Testis (tissue), 2 donors: ENCODE measurements at regions not wholly inside any gene's neighbourhood (a gene's known extent, or its start where the extent isn't known, plus 50 kb on each side); places are given as distances from the start of the nearest gene placed in this dataset.

Experiments used
- DNase-seq: peaks from one replicate; pipeline ENCODE4 v3.0.0-alpha.2; 2019
- H3K27ac ChIP-seq, 2 donors: fragments of 200-600 bp; sonication (generic); one replicate each; pipeline ENCODE4 v1.5.1; 2019
- H3K27me3 ChIP-seq: fragments of 200-600 bp; sonication (generic); one replicate; pipeline ENCODE4 v1.5.1; 2019
- H3K36me3 ChIP-seq: fragments of 200-600 bp; sonication (generic); one replicate; pipeline ENCODE4 v1.5.1; 2017; ENCODE audit warnings: low read depth; ENCODE audit errors: missing control alignments
- H3K4me1 ChIP-seq: fragments of 200-600 bp; sonication (generic); one replicate; pipeline ENCODE4 v1.5.1; 2019
- H3K4me3 ChIP-seq, 2 donors: fragments of 200-600 bp; sonication (generic); one replicate each; pipeline ENCODE4 v1.5.1; 2017 to 2019
- H3K9me3 ChIP-seq: fragments of 200-600 bp; sonication (generic); one replicate; pipeline ENCODE4 v1.5.1; 2017
- POLR2A ChIP-seq: fragments of 450-650 bp; IDR thresholded peaks from one replicate; pipeline ENCODE4 v1.6.1; 2017; ENCODE audit warnings: antibody characterized with exemption, mild to moderate bottlenecking, moderate library complexity
- WGBS, 2 donors: methylation state at CpG; one replicate each; pipeline ENCODE4 v1.1.5; 2018; 5-methylcytosine and 5-hydroxymethylcytosine counted together
- intact Hi-C: fragments of 100-400 bp; cut with DNase I; formaldehyde crosslinking; loops from one replicate; pipeline ENCODE4 v1.15.1; 2023; ENCODE audit warnings: low total_unique reads
- TF ChIP-seq, protein P1 (sequence below), 3 experiments: fragments of 450-650 bp in 2 of 3; fragments of 200-600 bp in 1 of 3; sonication (generic) in 1 of 3; IDR thresholded peaks; one replicate each; pipeline ENCODE4 v1.5.1; 2016 to 2019; ENCODE audit warnings: antibody characterized with exemption in 3 of 3, mild to moderate bottlenecking in 2 of 3, moderate library complexity in 1 of 3

DNA sequence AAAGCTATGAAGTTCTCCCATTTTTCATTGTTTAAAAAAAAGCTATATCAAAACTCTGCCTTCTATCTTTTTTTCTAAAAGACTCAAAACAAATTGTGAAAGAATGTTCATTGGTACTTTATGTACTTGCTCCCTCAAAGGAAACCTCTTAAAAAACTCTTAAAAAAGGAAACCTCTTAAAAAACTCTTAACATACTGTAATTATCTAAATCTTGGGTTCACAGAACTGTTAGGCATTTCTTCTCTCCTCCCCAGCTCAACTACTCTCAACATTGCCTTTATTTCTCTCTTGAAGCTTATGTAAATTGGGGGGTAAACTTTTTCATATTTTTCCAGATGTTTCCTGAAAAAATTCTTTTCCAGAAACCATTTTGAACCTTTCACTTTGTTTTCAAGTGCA lies 330.5 kb upstream of the SLC39A10 start:
- Histone ChIP-seq H3K27ac (no peak overlapping the region), H3K27me3 (no peaks in the 10 kb centered on the region), H3K9me3 (no peaks in the 10 kb centered on the region), H3K4me1 (no peaks in the 10 kb centered on the region), H3K4me3 (no peak overlapping the region), H3K36me3 (no peaks in the 10 kb centered on the region)
- no peak for DNase-seq
- TF ChIP-seq, protein P1, sequence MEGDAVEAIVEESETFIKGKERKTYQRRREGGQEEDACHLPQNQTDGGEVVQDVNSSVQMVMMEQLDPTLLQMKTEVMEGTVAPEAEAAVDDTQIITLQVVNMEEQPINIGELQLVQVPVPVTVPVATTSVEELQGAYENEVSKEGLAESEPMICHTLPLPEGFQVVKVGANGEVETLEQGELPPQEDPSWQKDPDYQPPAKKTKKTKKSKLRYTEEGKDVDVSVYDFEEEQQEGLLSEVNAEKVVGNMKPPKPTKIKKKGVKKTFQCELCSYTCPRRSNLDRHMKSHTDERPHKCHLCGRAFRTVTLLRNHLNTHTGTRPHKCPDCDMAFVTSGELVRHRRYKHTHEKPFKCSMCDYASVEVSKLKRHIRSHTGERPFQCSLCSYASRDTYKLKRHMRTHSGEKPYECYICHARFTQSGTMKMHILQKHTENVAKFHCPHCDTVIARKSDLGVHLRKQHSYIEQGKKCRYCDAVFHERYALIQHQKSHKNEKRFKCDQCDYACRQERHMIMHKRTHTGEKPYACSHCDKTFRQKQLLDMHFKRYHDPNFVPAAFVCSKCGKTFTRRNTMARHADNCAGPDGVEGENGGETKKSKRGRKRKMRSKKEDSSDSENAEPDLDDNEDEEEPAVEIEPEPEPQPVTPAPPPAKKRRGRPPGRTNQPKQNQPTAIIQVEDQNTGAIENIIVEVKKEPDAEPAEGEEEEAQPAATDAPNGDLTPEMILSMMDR (IDR thresholded peaks at IDR 0.05), result no peak
- no peak for TF ChIP-seq POLR2A
- intact Hi-C loops, result no loop called here

DNA sequence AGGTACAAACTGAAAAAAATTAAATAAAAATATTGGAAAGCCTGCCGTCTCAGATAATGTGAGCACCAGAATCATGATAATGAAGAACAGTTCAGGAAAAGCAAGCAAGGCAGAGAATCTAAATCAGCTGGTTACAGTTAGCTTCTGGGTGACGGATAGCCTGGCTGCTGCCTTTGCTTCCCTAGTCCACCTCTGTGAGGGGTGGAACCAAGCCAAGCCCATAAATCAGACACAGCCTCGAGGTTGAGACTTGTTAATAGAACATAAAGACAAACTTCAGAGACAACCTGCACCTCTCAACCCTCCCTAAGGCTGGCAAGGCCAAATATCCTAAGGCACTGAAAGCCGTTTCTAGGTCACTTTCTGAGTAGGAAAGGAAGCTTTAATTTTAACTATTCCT lies 334.7 kb upstream of the SLC39A10 start:
- WGBS, 2 donors, result 26 to 35% methylated on average over 4 of the region's 4 CpGs

DNA sequence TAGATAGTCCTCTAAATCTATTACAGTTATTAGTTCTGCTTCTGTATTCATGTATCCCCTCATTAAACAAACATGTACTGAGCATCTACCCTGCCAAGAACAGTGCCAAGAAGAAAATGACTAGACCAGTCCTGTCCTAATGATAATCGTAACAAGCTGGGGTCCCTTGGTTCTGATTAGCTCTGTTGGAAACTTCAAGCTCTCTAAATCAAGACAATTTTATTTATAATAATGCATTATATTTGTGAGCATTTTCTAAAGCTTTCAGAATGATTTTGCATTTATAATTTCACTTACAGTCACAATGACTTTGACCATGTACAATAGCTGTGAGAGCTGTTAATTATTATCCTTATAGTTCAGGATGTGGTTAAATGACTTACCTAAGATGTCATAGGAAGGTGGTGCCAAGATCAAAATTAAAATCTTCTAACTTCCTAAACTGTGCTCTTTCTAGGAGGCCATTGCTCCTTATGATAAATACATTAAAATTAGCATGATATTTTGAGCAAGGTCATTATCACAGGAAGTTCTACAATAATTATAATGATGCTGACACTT lies 336.5 kb upstream of the SLC39A10 start:
- Histone ChIP-seq H3K4me3 (no peak overlapping the region), H3K9me3 (no peaks in the 10 kb centered on the region), H3K27me3 (no peaks in the 10 kb centered on the region), H3K36me3 (no peaks in the 10 kb centered on the region), H3K27ac (no peak overlapping the region), H3K4me1 (no peaks in the 10 kb centered on the region)
- no peak for TF ChIP-seq POLR2A
- WGBS, 2 donors, result 53 to 67% methylated on average over 1 of the region's 1 CpG
- no peak for DNase-seq
- intact Hi-C loops, result no loop called here

More for the DNA sequence above, 334.7 kb upstream of the SLC39A10 start:
- peak; percentile 13 for DNase-seq
- Histone ChIP-seq H3K27me3 (no peaks in the 10 kb centered on the region), H3K27ac (no peak overlapping the region), H3K4me1 (no peaks in the 10 kb centered on the region), H3K9me3 (no peaks in the 10 kb centered on the region), H3K4me3 (no peak overlapping the region), H3K36me3 (no peaks in the 10 kb centered on the region)
- TF ChIP-seq, protein P1 (IDR thresholded peaks at IDR 0.05), result no peak
- TF ChIP-seq POLR2A, result no peak
- intact Hi-C loops, result no loop called here

DNA sequence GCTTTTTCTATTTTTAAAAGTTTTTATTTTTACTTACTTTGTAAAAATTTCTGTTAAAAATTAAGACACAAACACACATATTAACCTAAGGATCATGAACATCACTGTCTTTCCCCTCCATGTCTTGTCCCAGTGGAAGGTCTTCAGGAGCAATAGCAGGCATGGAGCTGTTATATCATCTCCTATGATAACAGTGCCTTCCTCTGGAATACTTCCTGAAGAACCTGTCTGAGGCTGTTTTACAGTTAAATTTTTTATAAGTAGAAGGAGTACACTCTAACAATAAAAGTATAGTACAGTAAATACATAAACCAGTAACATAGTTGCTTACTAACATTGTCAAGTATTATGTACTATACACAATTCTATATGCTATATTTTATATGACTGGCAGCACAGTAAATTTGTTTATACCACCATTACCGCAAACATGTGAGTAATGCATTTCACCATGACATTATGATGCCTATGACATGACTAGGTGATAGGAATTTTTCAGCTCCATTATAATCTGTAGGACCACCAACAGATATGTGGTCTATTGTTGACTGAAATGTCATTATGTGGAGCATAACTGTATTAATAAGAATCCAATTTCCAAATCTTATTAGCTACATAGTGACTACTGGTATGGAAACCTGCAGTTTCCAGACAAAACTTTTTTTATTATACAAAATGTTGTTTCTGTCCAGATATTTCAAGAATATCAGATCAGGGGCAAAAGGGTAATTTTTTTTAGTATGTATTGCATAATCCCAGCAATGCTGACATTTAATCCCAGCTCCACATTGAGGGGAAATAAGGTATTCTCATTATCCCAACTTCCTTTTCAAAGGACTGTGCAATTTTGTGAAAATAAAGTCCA lies 337.2 kb upstream of the SLC39A10 start:
- Histone ChIP-seq H3K4me1 (no peaks in the 10 kb centered on the region), H3K27me3 (no peaks in the 10 kb centered on the region), H3K36me3 (no peaks in the 10 kb centered on the region), H3K4me3 (no peak overlapping the region), H3K9me3 (no peaks in the 10 kb centered on the region), H3K27ac (no peak overlapping the region)
- no peak for DNase-seq
- WGBS, 2 donors, result 0% methylated on average over 1 of the region's 1 CpG
- TF ChIP-seq POLR2A, result no peak
- intact Hi-C loops, result no loop called here

DNA sequence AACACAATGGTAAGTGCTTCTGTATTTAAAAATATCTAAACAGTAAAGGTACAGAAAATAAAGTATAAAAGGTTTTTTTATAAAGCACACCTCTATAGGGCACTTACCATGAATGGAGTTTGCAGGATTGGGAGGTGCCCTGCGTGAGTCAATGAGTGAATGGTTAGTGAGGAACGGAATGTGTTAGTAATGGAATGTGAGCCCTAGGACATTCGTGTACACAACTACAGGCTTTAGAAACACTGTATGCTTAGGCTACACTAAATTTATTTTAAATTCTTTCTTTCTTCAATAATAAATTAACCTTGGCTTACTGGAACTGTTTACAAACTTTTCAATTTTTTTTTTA lies 337.9 kb upstream of the SLC39A10 start:
- Histone ChIP-seq H3K36me3 (no peaks in the 10 kb centered on the region), H3K27ac (no peak overlapping the region), H3K4me1 (no peaks in the 10 kb centered on the region), H3K27me3 (no peaks in the 10 kb centered on the region), H3K9me3 (no peaks in the 10 kb centered on the region), H3K4me3 (no peak overlapping the region)
- intact Hi-C loops, result no loop called here
- no peak for DNase-seq
- WGBS, 2 donors, result 52 to 59% methylated on average over 3 of the region's 3 CpGs
- TF ChIP-seq POLR2A, result no peak
- TF ChIP-seq, protein P1 (IDR thresholded peaks at IDR 0.05), result no peak
